Kidney (tissue), 13 donors: ENCODE measurements at regions not wholly inside any gene's neighbourhood (a gene's known extent, or its start where the extent isn't known, plus 50 kb on each side); places are given as distances from the start of the nearest gene placed in this dataset.

Experiments
- DNase-seq, 5 donors: peaks; one replicate each; pipeline ENCODE4 v3.0.0-alpha.2; 2013 to 2020
- FAIRE-seq: peaks from 2 replicates; lab custom pipeline; 2012; peaks lifted over from hg19 to GRCh38; lab: Jason Lieb, UNC
- H3K27ac ChIP-seq, 2 donors: one replicate each; pipeline ENCODE4 v1.7.0; 2013; ENCODE audit warnings: low read depth in 2 of 2, low read length in 2 of 2, inconsistent platforms in 1 of 2
- H3K27me3 ChIP-seq: one replicate; pipeline ENCODE4 v1.7.1; 2013; ENCODE audit warnings: low read length, inconsistent platforms; ENCODE audit not compliant: control insufficient read depth, insufficient read depth
- H3K36me3 ChIP-seq, 3 donors: one replicate each; pipeline versions ENCODE4 v1.7.0 to v1.7.1; 2013; ENCODE audit warnings: low read length in 3 of 3, control low read depth in 1 of 3, inconsistent platforms in 1 of 3; ENCODE audit not compliant: insufficient read depth in 3 of 3, control insufficient read depth in 2 of 3
- H3K4me1 ChIP-seq, 3 donors: one replicate each; pipeline versions ENCODE4 v1.7.0 to v1.7.1; 2013; ENCODE audit warnings: low read length in 3 of 3, inconsistent platforms in 1 of 3, low read depth in 1 of 3; ENCODE audit not compliant: control insufficient read depth in 2 of 3, insufficient read depth in 2 of 3
- H3K4me3 ChIP-seq, 3 donors: one replicate each; pipeline versions ENCODE4 v1.7.0 to v1.8.1; 2013; ENCODE audit warnings: low read length in 3 of 3, control low read depth in 1 of 3, inconsistent platforms in 1 of 3
- H3K9ac ChIP-seq, 3 donors: one replicate each; pipeline versions ENCODE4 v1.7.0 to v1.7.1; 2013; ENCODE audit warnings: low read length in 3 of 3, control low read depth in 1 of 3, inconsistent platforms in 1 of 3
- H3K9me3 ChIP-seq, 3 donors: one replicate each; pipeline versions ENCODE4 v1.7.0 to v1.7.1; 2013; ENCODE audit warnings: low read length in 3 of 3, control low read depth in 1 of 3, inconsistent platforms in 1 of 3; ENCODE audit not compliant: control insufficient read depth in 2 of 3, insufficient read depth in 1 of 3
- CTCF ChIP-seq: IDR thresholded peaks from 3 replicates; pipeline ENCODE4 v1.5.1; 2012; ENCODE audit warnings: mild to moderate bottlenecking, moderate library complexity, borderline replicate concordance; ENCODE audit not compliant: insufficient read depth; ENCODE audit errors: extremely low read depth
- intact Hi-C: fragments of 100-400 bp; cut with DNase I; formaldehyde crosslinking; loops from one replicate; pipeline ENCODE4 v1.11.1; 2022
- donor health status: control.
- donor health status: control.
- donor health status: control.
- donor health status: control.
- donor health status: control.
- donor health status: DM: yes; HTN: yes; CAD: no.
- donor health status: Normal renal cell carcinoma (clear cell type).

GRCh38 chr9:134989206-134990065, 71.7 kb upstream of the FCN1 start:
- H3K9ac ChIP-seq: no peak overlapping the region
- H3K9me3 ChIP-seq: peaks cover 0 to 13% (median 3%) of the 10 kb centered on the region in 3 donors
- no peak for TF ChIP-seq CTCF
- no peak overlapping the region for H3K4me3 ChIP-seq
- no peaks in the 10 kb centered on the region for H3K36me3 ChIP-seq
- H3K27me3 ChIP-seq: no peaks in the 10 kb centered on the region
- no peaks in the 10 kb centered on the region for H3K4me1 ChIP-seq
- intact Hi-C loops: no loop called here
- FAIRE-seq (no peak), DNase-seq (peak in 1 of 5 donors; percentile 51)
- no peak overlapping the region for H3K27ac ChIP-seq

- peaks cover 0 to 4% (median under 1%) of the 10 kb centered on the region in 3 donors for H3K9me3 ChIP-seq
- no peaks in the 10 kb centered on the region for H3K27me3 ChIP-seq
- DNase-seq (peak in 1 of 5 donors; percentile 41), FAIRE-seq (no peak)
- H3K9ac ChIP-seq: no peak overlapping the region
- intact Hi-C loops: no loop called here
- no peak overlapping the region for H3K27ac ChIP-seq
- no peak overlapping the region for H3K4me3 ChIP-seq
- TF ChIP-seq CTCF: no peak
- H3K4me1 ChIP-seq: no peaks in the 10 kb centered on the region
- H3K36me3 ChIP-seq: no peaks in the 10 kb centered on the region
Measured at GRCh38 chr9:134991808-134992754, 74.4 kb upstream of the FCN1 start.

DNA sequence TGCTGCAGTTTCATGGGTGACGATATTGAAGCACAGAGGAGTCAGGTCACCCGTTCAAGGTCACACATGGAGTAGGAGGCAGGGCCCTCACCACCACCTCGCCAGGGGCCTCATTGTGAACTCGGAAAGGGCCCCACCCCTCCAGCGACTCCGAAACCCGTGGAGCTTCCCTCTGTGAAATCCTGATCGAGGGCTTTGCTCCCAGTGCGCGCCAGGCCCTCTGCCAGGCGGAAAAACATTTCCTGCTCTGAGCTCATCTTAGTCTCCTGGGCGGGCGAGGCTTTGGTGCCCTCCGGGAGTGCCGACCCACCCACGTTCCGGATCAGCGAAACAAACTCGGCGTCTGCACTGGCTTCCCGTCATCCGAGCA, 75.0 kb upstream of the FCN1 start:
- Histone ChIP-seq H3K4me3 (no peak overlapping the region), H3K9ac (no peak overlapping the region), H3K9me3 (no peaks in the 10 kb centered on the region), H3K36me3 (no peaks in the 10 kb centered on the region), H3K27me3 (no peaks in the 10 kb centered on the region), H3K4me1 (no peaks in the 10 kb centered on the region), H3K27ac (no peak overlapping the region)
- no peak for FAIRE-seq
- no peak for TF ChIP-seq CTCF
- intact Hi-C loops: no loop called here
- DNase-seq: peak; percentile 59 to 92 (median 71)
